GM23248 (cell line): ENCODE measurements at regions not wholly inside any gene's neighbourhood (a gene's known extent, or its start where the extent isn't known, plus 50 kb on each side); places are given as distances from the start of the nearest gene placed in this dataset.

Source experiments
- EZH2 ChIP-seq: fragments of 200-600 bp; sonication (generic); IDR thresholded peaks from 2 replicates; pipeline ENCODE4 v1.6.1; 2018; ENCODE audit warnings: antibody characterized with exemption, mild to moderate bottlenecking; ENCODE audit not compliant: insufficient read depth, poor library complexity, severe bottlenecking
- EZH2phosphoT487 ChIP-seq: fragments of 200-600 bp; sonication (generic); IDR thresholded peaks from 2 replicates; pipeline ENCODE4 v1.6.1; 2018; ENCODE audit warnings: antibody characterized with exemption, moderate library complexity, mild to moderate bottlenecking, low read depth; ENCODE audit not compliant: insufficient read depth

DNA sequence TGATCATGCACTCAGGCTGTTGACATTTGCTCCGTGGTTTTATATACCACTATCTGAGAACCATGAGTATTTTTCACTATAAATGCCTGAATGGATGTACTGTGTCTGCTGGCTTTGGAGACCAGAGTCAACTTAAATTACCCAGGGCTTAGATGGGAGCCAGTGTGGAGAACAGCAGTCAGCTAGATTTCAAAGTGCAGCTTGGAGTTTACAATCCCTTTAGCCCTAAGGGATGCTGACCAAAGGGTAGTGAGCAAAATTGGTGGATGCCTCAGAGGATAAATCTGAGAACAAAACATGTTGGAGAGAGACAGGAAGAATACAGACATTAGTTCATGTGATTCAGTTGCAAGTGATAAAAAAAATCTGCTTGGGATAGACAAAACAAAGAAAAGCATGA lies 327.5 kb downstream of the C11orf87 start:
- TF ChIP-seq EZH2 (no peak), EZH2phosphoT487 (no peak)
